ENCODE measurements at regions not wholly inside any gene's neighbourhood (a gene's known extent, or its start where the extent isn't known, plus 50 kb on each side); places are given as distances from the start of the nearest gene placed in this dataset.

DNA sequence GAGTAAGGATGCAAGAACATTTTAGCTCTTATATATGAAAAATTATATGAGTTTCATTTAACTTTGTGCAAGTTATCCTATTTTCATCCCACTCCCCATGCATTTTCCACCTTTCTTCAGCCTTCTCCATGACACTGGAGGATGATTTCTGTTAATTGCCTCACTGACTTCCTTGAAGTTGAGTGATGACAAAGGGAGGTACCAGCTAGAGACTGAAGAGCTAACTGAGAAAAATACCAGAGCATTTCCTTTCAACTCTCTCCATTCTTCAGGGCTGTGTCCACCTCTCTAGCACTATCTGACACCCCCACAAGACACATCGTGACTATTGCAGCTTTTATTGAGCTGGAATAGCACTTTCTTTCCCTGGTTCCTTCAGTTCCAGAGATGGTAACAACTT is 711.6 kb upstream of the LRRC4C start:
- TF ChIP-seq, protein P1, sequence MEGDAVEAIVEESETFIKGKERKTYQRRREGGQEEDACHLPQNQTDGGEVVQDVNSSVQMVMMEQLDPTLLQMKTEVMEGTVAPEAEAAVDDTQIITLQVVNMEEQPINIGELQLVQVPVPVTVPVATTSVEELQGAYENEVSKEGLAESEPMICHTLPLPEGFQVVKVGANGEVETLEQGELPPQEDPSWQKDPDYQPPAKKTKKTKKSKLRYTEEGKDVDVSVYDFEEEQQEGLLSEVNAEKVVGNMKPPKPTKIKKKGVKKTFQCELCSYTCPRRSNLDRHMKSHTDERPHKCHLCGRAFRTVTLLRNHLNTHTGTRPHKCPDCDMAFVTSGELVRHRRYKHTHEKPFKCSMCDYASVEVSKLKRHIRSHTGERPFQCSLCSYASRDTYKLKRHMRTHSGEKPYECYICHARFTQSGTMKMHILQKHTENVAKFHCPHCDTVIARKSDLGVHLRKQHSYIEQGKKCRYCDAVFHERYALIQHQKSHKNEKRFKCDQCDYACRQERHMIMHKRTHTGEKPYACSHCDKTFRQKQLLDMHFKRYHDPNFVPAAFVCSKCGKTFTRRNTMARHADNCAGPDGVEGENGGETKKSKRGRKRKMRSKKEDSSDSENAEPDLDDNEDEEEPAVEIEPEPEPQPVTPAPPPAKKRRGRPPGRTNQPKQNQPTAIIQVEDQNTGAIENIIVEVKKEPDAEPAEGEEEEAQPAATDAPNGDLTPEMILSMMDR (IDR thresholded peaks at IDR 0.05): no peak
- intact Hi-C loops (cut with DNase I; ENCODE audit: low total_unique reads): no loop called here
- H3K4me3 ChIP-seq: no peak overlapping the region

DNA sequence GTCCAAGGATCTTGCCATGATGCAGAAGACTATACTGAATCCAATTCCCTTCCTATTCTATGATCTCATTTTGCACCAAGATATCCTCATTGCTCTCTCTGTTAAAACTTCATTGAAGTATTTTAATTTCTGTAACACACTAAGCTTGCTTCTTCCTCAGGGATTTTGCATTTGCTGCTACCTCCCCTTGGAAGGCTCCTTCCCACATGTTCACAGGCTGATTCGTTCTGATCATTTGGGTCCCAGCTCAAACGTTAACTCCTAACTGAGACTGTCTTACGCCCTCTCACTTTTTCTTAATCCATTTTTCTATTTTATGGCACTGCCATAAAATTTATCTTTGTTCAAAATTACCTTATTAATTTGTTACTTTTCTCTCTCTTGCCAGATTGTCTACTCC is 713.0 kb upstream of the LRRC4C start:
- Histone ChIP-seq H3K4me1 (no peaks in the 10 kb centered on the region), H3K36me3 (no peaks in the 10 kb centered on the region), H3K9me3 (no peaks in the 10 kb centered on the region), H3K4me3 (no peak overlapping the region), H3K27me3 (no peaks in the 10 kb centered on the region), H3K27ac (no peak overlapping the region)
- no peak for DNase-seq
- TF ChIP-seq, protein P1 (IDR thresholded peaks at IDR 0.05): no peak
- intact Hi-C loops (cut with DNase I; ENCODE audit: low total_unique reads): no loop called here

More for the DNA sequence above, 711.6 kb upstream of the LRRC4C start:
- Histone ChIP-seq H3K27ac (no peak overlapping the region), H3K27me3 (no peaks in the 10 kb centered on the region), H3K9me3 (no peaks in the 10 kb centered on the region), H3K4me1 (no peaks in the 10 kb centered on the region), H3K36me3 (no peaks in the 10 kb centered on the region)
- no peak for DNase-seq

DNA sequence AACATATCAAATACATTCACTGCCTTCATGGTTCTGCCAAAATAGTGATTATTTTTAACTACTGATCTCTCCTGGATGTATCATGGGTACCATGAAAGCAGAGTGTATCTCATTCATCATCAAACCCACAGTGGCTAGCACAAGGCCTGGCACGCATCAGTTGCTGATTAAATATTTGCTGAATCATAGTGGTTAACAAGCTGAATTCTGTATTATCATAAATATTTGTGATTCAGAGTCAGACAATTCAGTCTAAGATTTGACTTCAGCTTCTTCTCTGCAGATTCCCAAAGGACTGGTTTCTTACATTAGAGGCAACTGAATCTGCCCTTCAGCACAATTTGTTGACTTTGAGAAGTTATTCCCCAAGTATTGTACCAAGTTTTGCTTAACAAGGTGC is 715.8 kb upstream of the LRRC4C start:
- H3K4me1 ChIP-seq: no peaks in the 10 kb centered on the region
- DNase-seq: no peak
- no peak overlapping the region for H3K4me3 ChIP-seq
- no peaks in the 10 kb centered on the region for H3K36me3 ChIP-seq
- H3K9me3 ChIP-seq: no peaks in the 10 kb centered on the region
- intact Hi-C loops (cut with DNase I; ENCODE audit: low total_unique reads): no loop called here
- TF ChIP-seq, protein P1 (IDR thresholded peaks at IDR 0.05): no peak
- H3K27ac ChIP-seq: no peak overlapping the region
- H3K27me3 ChIP-seq: no peaks in the 10 kb centered on the region

DNA sequence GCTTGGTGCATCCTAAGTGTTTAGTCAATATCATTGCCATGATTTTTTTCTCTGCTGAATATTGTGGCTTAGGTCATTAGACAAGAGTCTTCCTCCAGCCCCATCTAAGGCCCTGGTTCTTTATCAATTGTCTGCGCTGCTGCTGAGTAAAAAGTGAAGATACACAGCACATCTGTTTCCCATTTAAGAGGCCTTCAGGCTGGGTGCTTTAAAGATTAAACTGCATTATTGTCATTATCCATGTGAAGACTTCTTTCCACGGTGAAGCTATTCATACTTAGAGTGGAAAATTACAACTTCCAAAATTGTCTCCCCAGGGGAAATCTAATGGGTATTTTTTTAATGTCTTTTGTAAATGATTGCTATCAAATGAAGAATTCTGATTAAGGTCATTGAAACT is 719.8 kb upstream of the LRRC4C start:
- TF ChIP-seq, protein P1 (IDR thresholded peaks at IDR 0.05): no peak
- no peak for DNase-seq
- no peaks in the 10 kb centered on the region for H3K4me1 ChIP-seq
- H3K36me3 ChIP-seq: no peaks in the 10 kb centered on the region
- no peaks in the 10 kb centered on the region for H3K27me3 ChIP-seq
- no peaks in the 10 kb centered on the region for H3K9me3 ChIP-seq
- intact Hi-C loops (cut with DNase I; ENCODE audit: low total_unique reads): no loop called here
- H3K4me3 ChIP-seq: no peak overlapping the region
- H3K27ac ChIP-seq: no peak overlapping the region

DNA sequence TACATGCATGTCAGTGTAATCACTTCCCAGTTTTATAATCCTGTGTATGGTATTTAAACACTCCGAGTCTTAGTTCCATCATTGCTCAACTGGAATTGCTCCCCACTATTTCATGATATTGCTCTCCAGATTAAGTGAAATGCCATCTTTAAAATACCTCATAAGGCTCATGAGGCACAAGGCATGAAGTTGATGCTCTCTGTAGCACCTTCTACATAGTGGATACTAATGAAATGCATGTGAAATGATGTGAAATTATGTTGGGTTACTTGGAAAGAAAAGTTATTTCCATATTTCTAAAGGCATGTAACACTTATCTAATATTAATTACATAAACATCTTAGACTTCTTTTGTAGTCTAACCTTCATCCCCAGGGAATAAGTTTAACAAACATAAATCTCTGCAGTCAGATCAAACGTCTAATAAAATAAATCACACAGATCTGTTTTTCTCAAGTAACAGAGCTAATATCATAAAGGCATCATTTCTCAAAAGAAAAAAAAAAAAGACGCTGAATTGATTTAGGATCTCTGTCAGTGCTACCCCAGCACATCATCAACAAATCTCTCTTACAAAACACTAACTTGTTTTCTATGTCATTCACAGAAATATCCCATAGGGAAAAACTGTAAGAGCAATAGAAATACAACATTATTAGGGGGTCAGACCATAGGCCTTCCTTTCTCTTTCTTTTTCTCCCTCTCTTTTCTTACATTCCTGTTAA is 736.0 kb upstream of the LRRC4C start:
- Histone ChIP-seq H3K27me3 (no peaks in the 10 kb centered on the region), H3K4me3 (no peak overlapping the region), H3K9me3 (no peaks in the 10 kb centered on the region), H3K36me3 (no peaks in the 10 kb centered on the region), H3K27ac (no peak overlapping the region), H3K4me1 (no peaks in the 10 kb centered on the region)
- intact Hi-C loops (cut with DNase I; ENCODE audit: low total_unique reads): no loop called here
- TF ChIP-seq, protein P1 (IDR thresholded peaks at IDR 0.05): no peak
- DNase-seq: no peak

DNA sequence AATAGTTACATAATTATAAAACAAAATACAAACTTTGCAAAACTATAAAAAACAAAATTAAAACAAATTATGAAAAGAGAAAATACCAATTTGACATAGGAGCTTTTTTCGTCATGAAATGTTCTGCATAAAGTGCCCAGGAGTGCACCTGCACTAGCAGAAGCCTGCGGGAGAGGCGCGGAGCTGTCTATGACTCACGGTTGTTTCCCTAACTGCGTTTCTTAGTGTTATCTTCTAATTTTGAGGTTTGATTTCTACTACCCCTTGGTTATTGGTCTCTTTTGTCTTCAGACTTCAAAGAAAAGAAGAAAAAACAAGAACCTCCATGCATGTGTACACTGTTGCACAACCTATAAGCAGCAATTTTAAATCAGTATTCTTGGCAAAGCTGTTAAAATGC is 740.9 kb upstream of the LRRC4C start:
- no peaks in the 10 kb centered on the region for H3K9me3 ChIP-seq
- no peaks in the 10 kb centered on the region for H3K36me3 ChIP-seq
- H3K4me3 ChIP-seq: no peak overlapping the region
- TF ChIP-seq, protein P1 (IDR thresholded peaks at IDR 0.05): no peak
- no peak overlapping the region for H3K27ac ChIP-seq
- intact Hi-C loops (cut with DNase I; ENCODE audit: low total_unique reads): no loop called here
- no peak for DNase-seq
- no peaks in the 10 kb centered on the region for H3K27me3 ChIP-seq
- H3K4me1 ChIP-seq: no peaks in the 10 kb centered on the region

All from tibial artery (tissue), 4 donors.